H9 (cell line): ENCODE measurements at regions not wholly inside any gene's neighbourhood (a gene's known extent, or its start where the extent isn't known, plus 50 kb on each side); places are given as distances from the start of the nearest gene placed in this dataset.
A peak's percentile ranks its signal among the peaks of the same experiment; 100 is the strongest.

Source experiments
- DNase-seq: peaks from one replicate; pipeline ENCODE4 v3.0.0-alpha.2; 2017
- H2AFZ ChIP-seq: one replicate; pipeline ENCODE4 v1.6.1; 2013; ENCODE audit warnings: mild to moderate bottlenecking, low read length, control low read depth, moderate library complexity
- H2AK5ac ChIP-seq: 2 replicates; pipeline ENCODE4 v1.6.1; 2013; ENCODE audit warnings: low read length, control low read depth, mixed read lengths; ENCODE audit not compliant: insufficient read length
- H2BK120ac ChIP-seq: one replicate; pipeline ENCODE4 v1.6.1; 2013; ENCODE audit warnings: low read depth, mild to moderate bottlenecking, low read length, control low read depth, inconsistent platforms; ENCODE audit not compliant: poor library complexity, severe bottlenecking
- H2BK12ac ChIP-seq: 2 replicates; pipeline ENCODE4 v1.6.1; 2013; ENCODE audit warnings: low read length, control low read depth, mixed read lengths, low read depth; ENCODE audit not compliant: insufficient read length
- H2BK15ac ChIP-seq: 2 replicates; pipeline ENCODE4 v1.6.1; 2013; ENCODE audit warnings: low read depth, low read length, control low read depth
- H2BK20ac ChIP-seq: one replicate; pipeline ENCODE4 v1.6.1; 2013; ENCODE audit warnings: low read depth, mild to moderate bottlenecking, low read length, control low read depth, inconsistent platforms; ENCODE audit not compliant: poor library complexity, severe bottlenecking
- H2BK5ac ChIP-seq: 2 replicates; pipeline ENCODE4 v1.6.1; 2013; ENCODE audit warnings: low read length, control low read depth, mixed read lengths; ENCODE audit not compliant: insufficient read length
- H3K14ac ChIP-seq: 2 replicates; pipeline ENCODE4 v1.6.1; 2013; ENCODE audit warnings: low read length, control low read depth; ENCODE audit not compliant: insufficient read depth
- H3K18ac ChIP-seq: 2 replicates; pipeline ENCODE4 v1.6.1; 2013; ENCODE audit warnings: low read depth, mild to moderate bottlenecking, mixed read lengths, low read length, control low read depth; ENCODE audit not compliant: insufficient read length
- H3K23ac ChIP-seq: 2 replicates; pipeline ENCODE4 v1.6.1; 2013; ENCODE audit warnings: low read length, control low read depth, mixed read lengths, low read depth; ENCODE audit not compliant: insufficient read length
- H3K23me2 ChIP-seq: 2 replicates; pipeline ENCODE4 v1.6.1; 2013; ENCODE audit warnings: low read depth, mild to moderate bottlenecking, mixed read lengths, low read length, control low read depth; ENCODE audit not compliant: insufficient read length, poor library complexity, severe bottlenecking
- H3K27ac ChIP-seq: 2 replicates; pipeline ENCODE4 v1.5.1; 2013; ENCODE audit warnings: low read length, control low read depth, mixed read lengths, low read depth; ENCODE audit not compliant: insufficient read length
- H3K27me3 ChIP-seq: 2 replicates; pipeline ENCODE4 v1.6.1; 2013; ENCODE audit warnings: low read length, control low read depth, inconsistent platforms; ENCODE audit not compliant: insufficient read depth
- H3K4ac ChIP-seq: 2 replicates; pipeline ENCODE4 v1.6.1; 2013; ENCODE audit warnings: low read depth, mild to moderate bottlenecking, control low read depth, inconsistent platforms, low read length, moderate library complexity
- H3K4me1 ChIP-seq: 2 replicates; pipeline ENCODE4 v1.6.1; 2013; ENCODE audit warnings: low read length, control low read depth, inconsistent platforms; ENCODE audit not compliant: insufficient read depth
- H3K4me2 ChIP-seq: 2 replicates; pipeline ENCODE4 v1.6.1; 2013; ENCODE audit warnings: low read length, control low read depth, mixed read lengths; ENCODE audit not compliant: insufficient read length, insufficient read depth
- H3K56ac ChIP-seq: 2 replicates; pipeline ENCODE4 v1.6.1; 2013; ENCODE audit warnings: low read depth, mild to moderate bottlenecking, mixed read lengths, low read length, control low read depth; ENCODE audit not compliant: insufficient read length
- H3K79me1 ChIP-seq: 2 replicates; pipeline ENCODE4 v1.6.1; 2013; ENCODE audit warnings: low read depth, mild to moderate bottlenecking, moderate library complexity, low read length, control low read depth, inconsistent platforms; ENCODE audit not compliant: insufficient read depth, poor library complexity, severe bottlenecking
- H3K79me2 ChIP-seq: 2 replicates; pipeline ENCODE4 v1.6.1; 2013; ENCODE audit warnings: low read length, control low read depth, inconsistent platforms; ENCODE audit not compliant: insufficient read depth
- H3K9ac ChIP-seq: 2 replicates; pipeline ENCODE4 v1.6.1; 2013; ENCODE audit warnings: low read length, control low read depth, mixed read lengths; ENCODE audit not compliant: insufficient read length; ENCODE audit errors: extremely low read depth
- H3K9me3 ChIP-seq: one replicate; pipeline ENCODE4 v1.6.1; 2013; ENCODE audit warnings: low read depth, low read length, inconsistent platforms; ENCODE audit not compliant: control insufficient read depth
- H3T11ph ChIP-seq: one replicate; pipeline ENCODE4 v1.6.1; 2013; ENCODE audit warnings: mild to moderate bottlenecking, low read length, control low read depth, inconsistent platforms
- H4K20me1 ChIP-seq: one replicate; pipeline ENCODE4 v1.6.1; 2013; ENCODE audit not compliant: control insufficient read depth, insufficient read length, insufficient read depth
- H4K5ac ChIP-seq: 2 replicates; pipeline ENCODE4 v1.6.1; 2013; ENCODE audit warnings: low read depth, mild to moderate bottlenecking, mixed read lengths, low read length, control low read depth; ENCODE audit not compliant: insufficient read length
- H4K8ac ChIP-seq: replicated peaks from 2 replicates; pipeline ENCODE4 v1.6.1; 2013; ENCODE audit warnings: low read length, control low read depth, mixed read lengths, low read depth; ENCODE audit not compliant: insufficient read length
- H4K91ac ChIP-seq: 2 replicates; pipeline ENCODE4 v1.6.1; 2013; ENCODE audit warnings: low read depth, mild to moderate bottlenecking, moderate library complexity, mixed read lengths, low read length, control low read depth; ENCODE audit not compliant: insufficient read length
- H3K27ac Mint-ChIP-seq, 3 experiments: 2 replicates in 2 of 3; 3 replicates in 1 of 3; pipeline ENCODE4 v1.8.0; 2020 to 2021; ENCODE audit warnings: mixed read lengths in 3 of 3, mild to moderate bottlenecking in 1 of 3, moderate library complexity in 1 of 3
- H3K27me3 Mint-ChIP-seq: 2 replicates; pipeline ENCODE4 v1.8.0; 2021; ENCODE audit warnings: low read depth, mild to moderate bottlenecking, moderate library complexity, mixed read lengths
- H3K36me3 Mint-ChIP-seq, 3 experiments: 2 replicates in 2 of 3; 3 replicates in 1 of 3; pipeline ENCODE4 v1.8.0; 2020 to 2021; ENCODE audit warnings: low read depth in 3 of 3, mixed read lengths in 3 of 3; ENCODE audit not compliant: insufficient read depth in 1 of 3
- H3K4me1 Mint-ChIP-seq, 2 experiments: 2 replicates each; pipeline ENCODE4 v1.8.0; 2020; ENCODE audit warnings: mixed read lengths in 2 of 2
- H3K4me3 Mint-ChIP-seq, 2 experiments: 2 replicates in 1 of 2; 3 replicates in 1 of 2; pipeline ENCODE4 v1.8.0; 2020 to 2021; ENCODE audit warnings: mild to moderate bottlenecking in 2 of 2, mixed read lengths in 2 of 2, moderate library complexity in 1 of 2
- H3K9me3 Mint-ChIP-seq, 2 experiments: 2 replicates in 1 of 2; 3 replicates in 1 of 2; pipeline ENCODE4 v1.8.0; 2020; ENCODE audit warnings: mild to moderate bottlenecking in 2 of 2, mixed read lengths in 2 of 2, moderate library complexity in 1 of 2
- CTCF ChIP-seq: fragments of 200-600 bp; sonication (generic); conservative IDR thresholded peaks from 3 replicates; pipeline ENCODE4 v1.8.0; 2021; ENCODE audit warnings: antibody characterized with exemption, mild to moderate bottlenecking

- Histone ChIP-seq H3K27ac (no peak overlapping the region), H3K56ac (no peak overlapping the region), H4K8ac (no peak overlapping the region), H3K4ac (no peak overlapping the region), H3K9me3 (no peaks in the 10 kb centered on the region), H2AK5ac (no peak overlapping the region), H2BK120ac (no peak overlapping the region), H2BK20ac (no peak overlapping the region), H3K14ac (no peak overlapping the region), H3K9ac (no peak overlapping the region), H4K5ac (no peak overlapping the region), H3K18ac (no peak overlapping the region), H3K4me1 (no peaks in the 10 kb centered on the region), H3K4me2 (no peak overlapping the region), H3K23ac (no peak overlapping the region), H3K23me2 (no peaks in the 10 kb centered on the region), H3K79me1 (no peaks in the 10 kb centered on the region), H3T11ph (no peak overlapping the region), H3K79me2 (no peaks in the 10 kb centered on the region), H2AFZ (no peak overlapping the region), H2BK5ac (no peak overlapping the region), H2BK12ac (no peak overlapping the region), H4K20me1 (no peaks in the 10 kb centered on the region), H4K91ac (no peak overlapping the region), H3K27me3 (no peaks in the 10 kb centered on the region), H2BK15ac (no peak overlapping the region)
- Mint-ChIP-seq H3K4me3 (no peak overlapping the region), H3K9me3 (peaks cover 4 to 15% of the 10 kb centered on the region in 2 experiments; a peak in 4 of 5 replicates), H3K4me1 (peaks cover 0 to 8% of the 10 kb centered on the region in 2 experiments; a peak in 3 of 4 replicates), H3K27ac (no peak overlapping the region), H3K36me3 (peaks cover 0 to 4% (median 3%) of the 10 kb centered on the region in 3 experiments; a peak in 2 of 7 replicates), H3K27me3 (peaks cover 17% of the 10 kb centered on the region)
- no peak for TF ChIP-seq CTCF
- DNase-seq = peak; percentile 22
Observed at GRCh38 chr17:33463887-33464286, 170.8 kb upstream of the ASIC2 start.
